GM04503 (cell line): ENCODE measurements at regions not wholly inside any gene's neighbourhood (a gene's known extent, or its start where the extent isn't known, plus 50 kb on each side); places are given as distances from the start of the nearest gene placed in this dataset.

Experiments used
- DNase-seq: peaks from one replicate; pipeline ENCODE4 v3.0.0-alpha.2; 2012; ENCODE audit warnings: low read depth

- DNase-seq = no peak
These were observed 135.4 kb downstream of the SLITRK6 start for GRCh38 chr13:85663856-85664255.

GRCh38 chr13:85662186-85662585, 137.0 kb downstream of the SLITRK6 start:
- no peak for DNase-seq

DNA sequence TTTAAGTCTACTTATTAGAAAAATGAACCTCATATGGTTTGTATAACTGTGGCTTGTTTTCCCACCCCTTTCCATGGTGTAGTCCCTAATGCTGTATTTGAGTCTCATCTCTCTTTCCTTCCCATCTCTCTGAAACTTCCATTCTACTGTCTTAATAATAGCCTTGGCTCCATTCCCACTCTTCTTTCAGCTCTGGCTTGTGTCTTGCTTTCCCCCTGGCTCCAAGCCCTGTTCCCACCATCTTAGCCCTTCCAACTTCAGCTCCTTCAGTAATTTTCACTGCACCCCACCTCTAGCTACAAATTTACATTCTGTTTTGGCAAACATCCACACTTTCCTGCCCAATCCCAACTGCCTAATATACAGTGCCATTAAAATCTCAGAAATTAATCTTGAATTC, 137.5 kb downstream of the SLITRK6 start:
- no peak for DNase-seq

GRCh38 chr13:85659493-85659892, 139.7 kb downstream of the SLITRK6 start:
- DNase-seq = no peak

DNA sequence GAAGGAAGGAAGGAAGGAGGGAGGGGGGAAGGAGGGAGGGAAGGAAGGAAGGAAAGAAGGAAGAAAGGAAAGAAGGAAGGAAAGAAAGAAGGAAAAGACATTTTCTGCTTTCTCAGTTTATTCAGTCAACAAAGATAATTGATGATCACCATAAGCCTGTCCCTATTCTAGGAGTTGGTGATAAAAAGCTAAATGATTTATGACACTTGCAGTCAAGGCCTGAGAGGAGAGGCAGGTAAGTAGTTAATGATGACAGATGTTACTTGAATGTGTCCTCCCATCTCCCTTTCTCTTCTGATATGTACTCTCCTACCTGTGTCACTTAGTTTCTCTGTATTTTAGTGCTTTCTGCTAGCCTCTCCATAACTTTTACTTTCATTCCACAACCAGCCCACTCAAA, 141.3 kb downstream of the SLITRK6 start:
- no peak for DNase-seq

DNA sequence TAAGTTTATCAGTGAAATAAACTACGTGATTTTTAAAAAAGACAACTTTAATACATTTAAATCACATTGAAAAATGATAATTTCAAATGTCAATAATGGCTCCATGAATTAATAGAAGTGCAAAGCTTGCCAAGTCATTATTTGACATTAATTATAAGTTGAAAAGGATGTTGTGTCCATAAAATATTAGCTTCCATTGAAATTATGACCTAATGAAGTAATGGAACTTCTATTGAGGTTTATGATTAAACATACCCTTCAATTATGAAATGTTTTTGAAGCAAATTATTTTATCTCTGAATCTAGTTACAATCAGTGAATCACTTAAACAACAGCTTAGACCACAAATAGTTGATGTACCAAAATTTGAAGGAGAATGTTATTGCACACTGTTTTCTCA, 144.2 kb downstream of the SLITRK6 start:
- DNase-seq = no peak

DNA sequence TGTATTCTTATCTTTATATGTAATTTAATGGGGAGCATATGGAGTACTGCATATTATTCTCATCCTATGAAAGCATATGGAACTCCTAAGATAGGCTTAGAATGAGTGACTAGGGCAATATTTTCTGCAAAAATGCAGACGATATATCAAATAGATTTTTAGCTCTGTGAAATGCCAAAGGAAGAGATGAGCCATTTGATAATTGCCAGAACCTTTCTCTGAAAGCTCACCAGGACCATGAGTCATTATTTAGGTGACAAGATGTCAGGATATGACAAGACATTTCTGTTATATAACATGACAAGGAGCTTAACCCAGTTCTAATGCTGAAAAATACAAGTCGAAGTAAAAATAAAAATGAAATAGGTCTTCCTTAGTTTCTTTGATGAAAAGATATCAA, 145.0 kb downstream of the SLITRK6 start:
- DNase-seq = no peak

DNA sequence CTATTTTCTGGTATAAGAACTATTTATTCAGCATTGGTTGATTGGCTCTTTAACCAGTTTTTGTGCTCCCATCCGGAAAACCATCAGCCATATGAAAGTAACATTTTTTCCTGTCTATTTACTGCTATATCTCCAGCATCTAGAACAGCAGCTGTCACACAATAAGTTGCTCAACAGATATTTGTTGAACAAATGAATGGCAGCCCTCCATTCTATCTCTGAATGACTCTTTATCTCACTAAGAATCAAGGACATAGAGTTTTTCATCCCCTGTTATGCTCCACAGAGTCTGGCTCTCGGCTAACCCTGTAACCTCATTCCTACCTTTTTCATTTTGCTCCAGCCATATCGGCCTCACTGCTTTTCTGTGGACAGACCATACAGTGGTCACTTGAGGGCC, 145.5 kb downstream of the SLITRK6 start:
- no peak for DNase-seq

GRCh38 chr13:85652491-85652890, 146.7 kb downstream of the SLITRK6 start:
- DNase-seq = no peak

DNA sequence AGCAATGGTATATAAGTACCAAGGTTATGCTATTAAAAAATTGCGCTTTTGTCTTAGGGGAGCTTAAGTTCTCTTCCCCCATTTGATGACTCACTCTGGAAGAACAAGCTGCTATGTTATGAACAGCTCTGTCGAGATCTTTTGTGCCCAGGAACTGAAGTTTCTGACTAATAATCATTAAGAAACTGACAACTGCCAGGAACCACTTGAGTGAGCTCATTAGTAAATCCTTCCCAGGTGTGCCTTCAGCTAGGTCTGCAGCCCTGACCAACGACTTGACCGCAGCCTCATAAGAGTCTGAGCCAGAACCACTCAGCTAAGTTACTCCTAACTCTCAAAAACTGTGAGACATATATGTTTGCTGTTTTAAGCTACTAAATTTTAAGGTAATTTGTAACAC, 147.8 kb downstream of the SLITRK6 start:
- DNase-seq = no peak

DNA sequence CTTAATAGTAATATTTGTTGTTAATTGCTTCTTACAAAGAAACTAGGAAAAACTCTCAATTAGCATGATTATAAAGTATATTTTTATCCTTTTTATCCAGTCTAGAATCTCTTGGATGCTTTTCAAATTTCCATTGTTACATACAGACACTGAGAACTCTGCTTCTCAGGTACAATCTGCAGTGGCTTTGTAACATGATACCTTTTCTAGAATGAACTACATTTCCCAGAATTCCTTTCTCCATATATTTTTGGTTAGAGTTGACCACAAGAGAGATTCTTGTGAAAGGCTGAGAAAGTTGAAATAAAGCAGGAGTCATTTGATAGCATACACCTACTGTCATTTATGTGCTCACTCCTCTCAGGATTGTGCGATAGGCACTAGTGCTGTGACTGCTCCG, 148.6 kb downstream of the SLITRK6 start:
- DNase-seq = no peak

DNA sequence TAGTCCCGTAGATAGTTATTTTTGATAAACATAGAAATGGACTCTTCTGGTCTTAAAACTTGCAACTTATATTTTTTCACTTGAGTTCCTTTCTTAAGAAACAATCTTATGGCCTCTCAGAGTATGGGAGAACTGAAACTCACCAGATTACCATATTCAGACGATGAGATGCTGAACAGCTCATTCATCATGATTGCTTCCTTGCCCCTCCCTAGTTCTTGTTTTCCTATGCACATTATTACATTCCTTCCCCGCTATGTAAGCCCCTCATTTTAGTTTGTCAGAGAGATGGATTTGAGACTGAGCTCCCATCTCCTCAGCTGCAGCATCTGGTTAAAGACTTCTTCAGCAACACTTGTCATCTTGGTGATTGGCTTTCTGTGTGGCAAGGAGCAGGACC, 158.5 kb downstream of the SLITRK6 start:
- DNase-seq = no peak

DNA sequence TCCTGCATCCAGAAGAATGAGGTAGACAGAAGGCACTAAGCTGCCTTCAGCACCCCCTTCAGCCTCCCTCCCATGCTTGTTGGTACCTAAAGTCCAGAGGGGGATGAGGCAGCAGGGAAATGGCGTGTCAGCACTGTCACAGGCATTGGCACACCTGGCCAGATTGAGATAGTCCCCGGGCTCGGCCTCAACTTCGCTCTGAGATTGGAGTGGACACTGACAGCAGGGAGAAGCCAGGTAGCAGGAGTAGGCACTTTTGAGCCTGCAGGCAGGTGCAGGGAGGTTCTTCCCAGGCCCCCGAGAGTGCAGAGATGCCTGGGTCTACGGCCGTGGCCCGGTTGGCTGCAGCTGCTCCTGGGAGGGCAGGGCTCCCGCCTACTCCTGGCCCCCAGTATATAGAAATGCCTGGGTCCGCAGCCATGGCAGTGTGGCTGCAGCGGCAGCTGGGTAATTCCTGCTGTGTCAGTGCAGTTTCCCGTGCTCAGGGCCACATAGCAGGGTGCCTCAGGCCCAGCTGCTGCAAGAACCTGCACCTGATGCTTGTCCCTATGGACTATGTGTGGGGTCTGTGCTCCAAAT, 160.3 kb downstream of the SLITRK6 start:
- DNase-seq = no peak

- no peak for DNase-seq
These were observed 161.0 kb downstream of the SLITRK6 start for GRCh38 chr13:85638265-85638664.

DNA sequence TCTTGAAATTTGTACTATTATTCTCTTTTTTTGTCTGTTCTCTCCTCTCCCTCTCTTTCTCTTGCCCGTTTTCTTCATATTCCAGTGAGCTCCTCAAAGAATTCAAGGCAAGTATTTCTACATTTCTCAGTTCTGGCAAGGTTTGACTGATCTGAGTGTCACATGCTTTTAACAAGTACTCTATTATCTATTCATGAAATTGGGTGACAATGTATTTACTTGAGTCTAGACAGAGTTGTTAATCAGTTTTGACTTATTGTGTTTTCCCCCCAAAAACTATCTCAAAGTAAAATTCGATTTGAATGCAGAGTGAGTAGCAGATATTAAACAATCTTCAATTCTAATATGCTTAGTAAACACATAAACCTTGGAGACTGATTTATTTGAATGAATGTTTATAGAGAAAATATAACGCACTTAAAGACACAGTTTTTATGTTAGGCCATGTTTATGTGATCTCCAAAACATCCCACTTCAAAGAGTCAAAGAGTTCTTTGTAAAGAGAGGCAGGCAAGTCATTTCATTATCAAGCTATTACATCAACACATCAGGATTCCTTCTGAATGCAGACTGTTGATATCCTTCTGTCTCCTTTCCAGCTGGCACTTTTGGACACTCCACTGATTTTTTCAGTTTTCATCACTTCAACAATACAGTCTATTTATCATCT, 166.6 kb downstream of the SLITRK6 start:
- no peak for DNase-seq

DNA sequence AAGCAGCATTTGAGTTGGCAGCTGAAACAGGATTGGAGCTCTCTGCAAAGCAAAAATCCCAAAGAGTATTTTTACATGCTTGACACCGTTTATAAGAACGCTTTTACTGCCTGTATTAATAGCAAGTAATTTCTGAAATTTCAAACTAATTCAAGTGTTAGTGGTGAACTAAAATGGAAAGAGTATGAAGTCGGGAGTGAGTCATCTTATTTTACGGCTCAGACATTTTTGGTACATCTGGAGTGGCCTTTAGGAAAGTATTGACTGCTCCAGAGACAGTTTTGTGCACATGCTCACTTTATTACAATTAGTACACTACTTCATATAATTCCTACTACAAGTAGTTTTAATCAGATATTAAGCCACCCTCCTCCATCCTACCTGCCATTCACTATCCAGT, 167.4 kb downstream of the SLITRK6 start:
- no peak for DNase-seq

- DNase-seq = no peak
These were observed 172.6 kb downstream of the SLITRK6 start for GRCh38 chr13:85626603-85627002.

DNA sequence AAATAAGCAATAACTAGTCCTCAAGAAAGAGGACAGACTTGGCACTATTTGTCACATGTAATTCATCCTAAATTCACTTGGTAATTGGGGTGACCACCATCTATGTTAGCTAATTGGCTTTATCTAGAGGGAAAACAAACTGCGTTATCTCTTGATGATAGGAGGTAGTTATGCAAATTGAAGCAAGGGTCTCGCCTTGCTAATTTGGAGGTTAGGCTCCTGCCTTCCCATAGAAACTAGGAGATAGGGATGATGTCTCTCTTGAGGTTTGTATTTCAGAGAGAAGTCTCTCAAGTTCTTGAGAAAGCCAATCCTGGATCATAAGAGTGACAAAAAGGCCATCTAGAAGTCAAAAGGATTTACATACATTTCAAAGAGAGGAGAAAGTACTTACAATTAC, 179.9 kb downstream of the SLITRK6 start:
- no peak for DNase-seq

- no peak for DNase-seq
These were observed 180.7 kb downstream of the SLITRK6 start for GRCh38 chr13:85618521-85618920.

DNA sequence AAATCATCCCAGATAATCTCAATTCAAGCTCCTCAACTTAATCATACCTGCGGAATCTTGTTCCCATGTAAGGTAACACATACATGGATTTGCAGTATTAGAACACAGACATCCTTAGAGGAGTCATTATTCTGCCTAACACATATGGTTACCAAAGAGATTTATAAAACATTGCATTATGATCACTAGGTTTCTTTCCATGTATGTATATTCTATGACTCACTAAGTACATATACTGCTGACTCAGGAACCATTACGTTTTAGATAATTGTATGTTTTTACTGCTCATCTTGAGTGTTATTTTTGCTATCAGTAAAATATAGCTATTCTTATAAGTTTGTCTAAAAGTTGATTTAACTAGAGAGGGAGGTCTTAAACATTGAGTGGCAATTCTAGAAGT, 182.9 kb downstream of the SLITRK6 start:
- DNase-seq = no peak

DNA sequence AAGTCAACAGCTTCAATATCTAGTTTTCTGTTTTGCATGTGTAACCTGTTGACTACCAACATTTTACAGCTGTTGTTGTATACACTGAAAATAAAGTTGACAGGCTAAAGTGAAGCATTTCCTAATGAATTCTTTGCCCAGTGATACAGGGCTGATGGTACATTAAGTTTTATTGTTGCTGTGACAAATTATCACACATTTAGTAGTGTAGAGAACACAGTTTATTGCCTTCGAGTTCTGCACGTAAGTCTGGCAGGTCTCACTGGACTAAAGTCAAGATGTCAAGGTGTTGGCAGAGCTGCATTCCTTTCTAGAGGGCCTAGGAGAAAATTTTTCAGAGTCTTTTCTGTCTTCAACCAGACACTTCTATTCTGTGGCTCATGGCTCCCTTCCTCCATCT, 184.2 kb downstream of the SLITRK6 start:
- no peak for DNase-seq

GRCh38 chr13:85610024-85610423, 189.2 kb downstream of the SLITRK6 start:
- DNase-seq = no peak

DNA sequence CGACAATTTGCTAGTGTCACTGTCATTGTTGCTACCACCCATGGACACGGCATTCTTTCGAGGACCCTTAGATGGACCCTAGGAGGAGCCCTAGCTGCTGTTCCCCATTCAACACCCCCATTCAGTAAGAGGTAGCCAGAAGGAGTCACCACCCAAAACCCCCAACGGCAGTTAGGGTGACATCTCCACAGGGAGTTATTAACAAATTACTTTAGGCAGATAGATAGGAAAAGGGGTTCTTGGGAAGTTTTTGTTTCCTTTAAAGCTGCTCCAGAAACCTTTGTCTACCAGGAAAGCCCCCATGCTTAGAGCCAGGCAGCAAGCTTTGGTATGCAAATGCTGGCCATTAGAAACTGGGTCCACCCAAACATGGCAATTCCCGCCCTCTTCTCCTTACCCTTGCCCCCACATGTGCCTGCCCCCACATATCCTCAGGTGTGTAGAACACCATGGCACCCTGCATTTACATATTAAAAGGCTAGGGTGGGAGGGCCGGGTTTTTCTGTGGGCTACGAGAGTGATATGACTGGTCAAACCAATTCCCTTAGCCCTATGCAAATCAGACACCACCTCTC, 190.9 kb downstream of the SLITRK6 start:
- DNase-seq = no peak

- DNase-seq = no peak
These were observed 195.5 kb downstream of the SLITRK6 start for GRCh38 chr13:85603735-85604134.
